ENCODE measurements at regions not wholly inside any gene's neighbourhood (a gene's known extent, or its start where the extent isn't known, plus 50 kb on each side); places are given as distances from the start of the nearest gene placed in this dataset.

DNA sequence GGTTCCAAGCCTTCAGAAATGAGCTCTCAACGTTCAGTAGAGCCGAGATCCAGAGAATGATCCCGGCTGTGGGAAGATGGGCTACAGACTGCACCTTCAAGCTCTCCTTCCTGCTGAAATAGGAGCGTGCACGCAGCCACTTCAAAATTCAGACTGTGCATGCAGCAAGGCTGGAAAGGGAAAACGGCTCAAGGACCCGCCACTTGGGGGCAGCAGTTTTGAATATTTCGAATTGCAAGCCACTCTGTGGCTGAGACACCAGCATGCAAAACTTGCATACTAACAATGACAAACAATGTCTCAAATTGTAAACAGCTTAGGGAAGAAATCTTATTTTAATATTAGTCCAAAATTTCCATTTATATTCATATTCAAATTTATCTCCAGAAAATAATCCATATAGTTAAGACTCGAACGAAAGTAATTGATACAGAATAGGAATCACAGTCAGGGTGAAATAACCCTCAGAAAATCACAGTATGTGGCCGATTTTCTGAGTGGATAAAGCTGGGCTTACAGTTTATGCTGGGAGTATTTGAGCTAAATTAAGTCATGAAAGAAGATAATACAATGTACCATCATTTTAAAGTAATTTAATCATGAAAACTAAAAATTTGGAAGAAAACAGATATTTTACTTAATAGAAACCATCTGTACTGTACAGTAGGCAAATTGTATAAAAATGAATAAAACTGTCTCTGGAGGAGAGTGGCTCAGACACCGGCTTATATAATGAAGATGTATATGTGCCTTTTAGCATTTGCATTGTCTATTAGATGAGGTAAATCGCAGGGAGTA lies 137.9 kb upstream of the MKI67 start (continued):
- TF ChIP-seq, protein P1, sequence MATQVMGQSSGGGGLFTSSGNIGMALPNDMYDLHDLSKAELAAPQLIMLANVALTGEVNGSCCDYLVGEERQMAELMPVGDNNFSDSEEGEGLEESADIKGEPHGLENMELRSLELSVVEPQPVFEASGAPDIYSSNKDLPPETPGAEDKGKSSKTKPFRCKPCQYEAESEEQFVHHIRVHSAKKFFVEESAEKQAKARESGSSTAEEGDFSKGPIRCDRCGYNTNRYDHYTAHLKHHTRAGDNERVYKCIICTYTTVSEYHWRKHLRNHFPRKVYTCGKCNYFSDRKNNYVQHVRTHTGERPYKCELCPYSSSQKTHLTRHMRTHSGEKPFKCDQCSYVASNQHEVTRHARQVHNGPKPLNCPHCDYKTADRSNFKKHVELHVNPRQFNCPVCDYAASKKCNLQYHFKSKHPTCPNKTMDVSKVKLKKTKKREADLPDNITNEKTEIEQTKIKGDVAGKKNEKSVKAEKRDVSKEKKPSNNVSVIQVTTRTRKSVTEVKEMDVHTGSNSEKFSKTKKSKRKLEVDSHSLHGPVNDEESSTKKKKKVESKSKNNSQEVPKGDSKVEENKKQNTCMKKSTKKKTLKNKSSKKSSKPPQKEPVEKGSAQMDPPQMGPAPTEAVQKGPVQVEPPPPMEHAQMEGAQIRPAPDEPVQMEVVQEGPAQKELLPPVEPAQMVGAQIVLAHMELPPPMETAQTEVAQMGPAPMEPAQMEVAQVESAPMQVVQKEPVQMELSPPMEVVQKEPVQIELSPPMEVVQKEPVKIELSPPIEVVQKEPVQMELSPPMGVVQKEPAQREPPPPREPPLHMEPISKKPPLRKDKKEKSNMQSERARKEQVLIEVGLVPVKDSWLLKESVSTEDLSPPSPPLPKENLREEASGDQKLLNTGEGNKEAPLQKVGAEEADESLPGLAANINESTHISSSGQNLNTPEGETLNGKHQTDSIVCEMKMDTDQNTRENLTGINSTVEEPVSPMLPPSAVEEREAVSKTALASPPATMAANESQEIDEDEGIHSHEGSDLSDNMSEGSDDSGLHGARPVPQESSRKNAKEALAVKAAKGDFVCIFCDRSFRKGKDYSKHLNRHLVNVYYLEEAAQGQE (IDR thresholded peaks at IDR 0.05; ENCODE audit: borderline replicate concordance) = no peak
- TF ChIP-seq, protein P1 (CRISPR knock-in tag; IDR thresholded peaks at IDR 0.05; ENCODE audit: low read depth) = no peak
- TF ChIP-seq ZEB2 (IDR thresholded peaks at IDR 0.05) (no peak), SAFB (IDR thresholded peaks at IDR 0.05; ENCODE audit: borderline replicate concordance, low read depth, low read length) (no peak), ATF6 (CRISPR knock-in tag; IDR thresholded peaks at IDR 0.05) (no peak)

Data from K562 (cell line).